GM12864 (cell line): ENCODE measurements at regions not wholly inside any gene's neighbourhood (a gene's known extent, or its start where the extent isn't known, plus 50 kb on each side); places are given as distances from the start of the nearest gene placed in this dataset.
"Not testable (repeated sequence)": the region's sequence is repeated elsewhere in the genome, so short reads cannot be mapped to it uniquely, and the experiment has no call there.

Experiments used
- DNase-seq: peaks from one replicate; pipeline ENCODE4 v3.0.0-alpha.2; 2011; ENCODE audit warnings: low read depth
- H3K4me3 ChIP-seq: 2 replicates; pipeline ENCODE4 v1.5.1; 2011; ENCODE audit warnings: mild to moderate bottlenecking, low read depth, low read length, control low read depth
- CTCF ChIP-seq: IDR thresholded peaks from 2 replicates; pipeline ENCODE4 v1.5.1; 2011; ENCODE audit warnings: low read depth, mild to moderate bottlenecking, moderate library complexity, low read length, control low read depth, inconsistent platforms; ENCODE audit errors: missing control alignments

- DNase-seq: no peak
- TF ChIP-seq CTCF: no peak
These were observed 86.4 kb downstream of the BMP15 start for GRCh38 chrX:50996930-50997329.

DNA sequence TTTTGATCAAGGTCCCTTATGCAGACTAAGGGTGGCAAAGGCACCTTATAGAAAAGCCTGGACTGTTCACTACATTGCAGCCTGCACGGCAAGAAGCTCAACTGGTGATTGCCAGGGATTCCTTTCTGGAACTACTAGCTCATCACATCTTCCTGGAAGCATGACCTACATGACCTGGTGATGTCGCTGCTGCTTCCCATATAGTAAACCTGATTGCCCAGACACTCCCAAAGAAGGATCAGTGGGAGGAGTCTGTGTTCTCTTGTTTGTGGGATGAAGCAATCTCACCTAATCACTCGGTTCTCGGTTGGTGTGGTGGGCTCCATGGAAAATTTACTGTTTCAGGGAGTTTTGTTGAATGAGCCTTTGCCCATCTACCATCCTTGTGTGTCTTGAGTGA is 89.8 kb downstream of the BMP15 start:
- H3K4me3 ChIP-seq, DNase-seq: not testable (repeated sequence)

More at GRCh38 chrX:50996930-50997329, 86.4 kb downstream of the BMP15 start:
- H3K4me3 ChIP-seq: no peak overlapping the region

- not testable (repeated sequence) for H3K4me3 ChIP-seq, DNase-seq
These were observed 91.4 kb downstream of the BMP15 start for GRCh38 chrX:51001733-51002632.

- no peak overlapping the region for H3K4me3 ChIP-seq
- no peak for TF ChIP-seq CTCF
- DNase-seq: no peak
These were observed 95.5 kb downstream of the BMP15 start for GRCh38 chrX:51006064-51006463.

GRCh38 chrX:51024106-51024696 is 113.7 kb downstream of the BMP15 start:
- DNase-seq: no peak
- no peak for TF ChIP-seq CTCF
- no peak overlapping the region for H3K4me3 ChIP-seq

DNA sequence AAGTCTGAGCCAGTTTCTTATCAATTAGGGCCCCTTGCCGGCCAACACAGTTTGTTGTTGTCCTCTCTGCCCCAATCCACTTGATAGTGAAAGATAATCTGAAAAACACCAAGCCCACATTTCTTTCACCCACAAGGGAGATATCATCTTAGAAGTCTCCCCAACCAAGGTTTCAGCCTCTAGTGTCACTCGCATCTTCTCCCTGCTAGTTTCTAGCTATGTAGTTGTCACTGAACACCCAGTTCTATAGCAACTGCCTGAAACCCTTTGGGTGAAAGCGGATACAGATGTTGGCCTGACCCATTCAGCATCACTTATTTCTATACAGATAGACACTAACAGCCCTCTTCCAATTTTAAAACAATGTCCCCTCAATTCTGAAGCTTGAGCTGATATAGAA is 116.3 kb downstream of the BMP15 start:
- TF ChIP-seq CTCF: no peak
- no peak overlapping the region for H3K4me3 ChIP-seq
- no peak for DNase-seq

GRCh38 chrX:51035746-51036145 is 125.2 kb downstream of the BMP15 start:
- no peak for DNase-seq
- H3K4me3 ChIP-seq: no peak overlapping the region
- TF ChIP-seq CTCF: no peak

DNA sequence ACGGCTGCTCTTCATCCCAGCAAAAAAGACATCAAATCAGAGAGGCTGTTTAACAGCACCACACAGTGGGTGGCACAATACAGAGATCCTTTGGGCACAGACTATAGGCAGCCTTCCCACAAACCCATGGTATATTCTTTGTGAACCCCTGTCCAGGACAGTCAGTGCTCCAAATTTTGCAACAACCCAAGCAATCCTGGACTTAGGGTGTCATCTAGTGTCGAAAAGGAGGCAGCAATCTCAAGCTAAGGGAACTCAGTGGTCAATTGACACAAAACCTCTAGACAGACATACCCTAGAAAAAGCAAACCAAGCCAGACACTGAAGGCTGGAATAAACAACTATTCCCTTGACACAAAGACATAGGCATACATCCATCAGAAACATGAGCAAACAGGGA is 137.4 kb downstream of the BMP15 start:
- no peak overlapping the region for H3K4me3 ChIP-seq
- no peak for DNase-seq
- TF ChIP-seq CTCF: peak; percentile 24
